Astrocyte (in vitro differentiated cells and primary cell): ENCODE measurements at regions not wholly inside any gene's neighbourhood (a gene's known extent, or its start where the extent isn't known, plus 50 kb on each side); places are given as distances from the start of the nearest gene placed in this dataset.
A peak's percentile ranks its signal among the peaks of the same experiment; 100 is the strongest.

Experiments used
- DNase-seq: peaks from one replicate; pipeline ENCODE4 v3.0.0-alpha.2; 2010; ENCODE audit warnings: low read depth
- FAIRE-seq: peaks from 2 replicates; lab custom pipeline; 2011; peaks lifted over from hg19 to GRCh38; lab: Jason Lieb, UNC
- H2AFZ ChIP-seq: 2 replicates; pipeline ENCODE4 v1.6.0; 2012; ENCODE audit warnings: low read depth, low read length, inconsistent platforms
- H3K27ac ChIP-seq: 2 replicates; pipeline ENCODE4 v1.5.1; 2011; ENCODE audit warnings: low read depth, low read length, inconsistent platforms
- H3K27me3 ChIP-seq: 2 replicates; pipeline ENCODE4 v1.6.0; 2011; ENCODE audit warnings: low read length, inconsistent platforms; ENCODE audit not compliant: insufficient read depth
- H3K36me3 ChIP-seq: 2 replicates; pipeline ENCODE4 v1.5.1; 2011; ENCODE audit warnings: low read length, inconsistent platforms; ENCODE audit not compliant: insufficient read depth
- H3K4me1 ChIP-seq: 2 replicates; pipeline ENCODE4 v1.5.1; 2011; ENCODE audit warnings: low read length, inconsistent platforms; ENCODE audit not compliant: insufficient read depth
- H3K4me2 ChIP-seq: 2 replicates; pipeline ENCODE4 v1.6.0; 2012; ENCODE audit warnings: low read length, inconsistent platforms
- H3K4me3 ChIP-seq: 2 replicates; pipeline ENCODE4 v1.5.1; 2011; ENCODE audit warnings: low read depth, mild to moderate bottlenecking, low read length, inconsistent platforms; ENCODE audit not compliant: insufficient read depth
- H3K79me2 ChIP-seq: 2 replicates; pipeline ENCODE4 v1.6.0; 2012; ENCODE audit warnings: mild to moderate bottlenecking, low read length, inconsistent platforms; ENCODE audit not compliant: insufficient read depth
- H3K9ac ChIP-seq: 2 replicates; pipeline ENCODE4 v1.6.0; 2012; ENCODE audit warnings: mild to moderate bottlenecking, low read length, inconsistent platforms
- H3K9me3 ChIP-seq: 2 replicates; pipeline ENCODE4 v1.5.1; 2012; ENCODE audit warnings: low read depth, mild to moderate bottlenecking, low read length, inconsistent platforms; ENCODE audit not compliant: insufficient read depth
- H4K20me1 ChIP-seq: 2 replicates; pipeline ENCODE4 v1.6.0; 2012; ENCODE audit warnings: low read length, inconsistent platforms; ENCODE audit not compliant: insufficient read depth
- H3K27ac Mint-ChIP-seq: one replicate; pipeline ENCODE4 v1.8.0; 2021; ENCODE audit warnings: mild to moderate bottlenecking, mixed read lengths; ENCODE audit not compliant: unreplicated experiment
- H3K27me3 Mint-ChIP-seq: one replicate; pipeline ENCODE4 v1.8.0; 2021; ENCODE audit warnings: low read depth, mixed read lengths; ENCODE audit not compliant: unreplicated experiment
- H3K36me3 Mint-ChIP-seq: one replicate; pipeline ENCODE4 v1.8.0; 2021; ENCODE audit warnings: low read depth, mixed read lengths; ENCODE audit not compliant: unreplicated experiment
- H3K4me1 Mint-ChIP-seq: one replicate; pipeline ENCODE4 v1.8.0; 2021; ENCODE audit warnings: low read depth, mixed read lengths; ENCODE audit not compliant: unreplicated experiment
- H3K4me3 Mint-ChIP-seq: one replicate; pipeline ENCODE4 v1.8.0; 2021; ENCODE audit warnings: mild to moderate bottlenecking, moderate library complexity, mixed read lengths; ENCODE audit not compliant: unreplicated experiment
- H3K9me3 Mint-ChIP-seq: one replicate; pipeline ENCODE4 v1.8.0; 2021; ENCODE audit warnings: mild to moderate bottlenecking, mixed read lengths; ENCODE audit not compliant: unreplicated experiment
- CTCF ChIP-seq: IDR thresholded peaks from 2 replicates; pipeline ENCODE4 v1.5.1; 2011; ENCODE audit warnings: low read depth, mild to moderate bottlenecking, inconsistent platforms, low read length, moderate library complexity; ENCODE audit not compliant: insufficient read depth
- EZH2 ChIP-seq: IDR thresholded peaks from 2 replicates; pipeline ENCODE4 v1.6.1; 2012; ENCODE audit warnings: mild to moderate bottlenecking, low read length, inconsistent platforms; ENCODE audit not compliant: insufficient read depth

- Histone ChIP-seq H3K79me2 (no peaks in the 10 kb centered on the region), H3K4me3 (no peak overlapping the region), H3K27ac (no peak overlapping the region), H3K9ac (no peak overlapping the region), H4K20me1 (no peaks in the 10 kb centered on the region), H3K27me3 (peaks cover 15% of the 10 kb centered on the region), H3K9me3 (no peaks in the 10 kb centered on the region), H3K36me3 (no peaks in the 10 kb centered on the region), H2AFZ (no peak overlapping the region), H3K4me2 (no peak overlapping the region), H3K4me1 (peaks cover 2% of the 10 kb centered on the region)
- H3K27ac Mint-ChIP-seq: no peak overlapping the region
- peaks cover 49% of the 10 kb centered on the region for H3K27me3 Mint-ChIP-seq
- TF ChIP-seq CTCF (no peak), EZH2 (no peak)
- H3K36me3 Mint-ChIP-seq: peaks cover 4% of the 10 kb centered on the region
- H3K4me1 Mint-ChIP-seq: peaks cover 5% of the 10 kb centered on the region
- H3K4me3 Mint-ChIP-seq: no peak overlapping the region
- DNase-seq (no peak), FAIRE-seq (no peak)
- H3K9me3 Mint-ChIP-seq: peaks cover 7% of the 10 kb centered on the region
These were observed 128.6 kb upstream of the SNX19 start for GRCh38 chr11:131044851-131045250.

- Histone ChIP-seq H3K9me3 (no peaks in the 10 kb centered on the region), H3K4me1 (no peaks in the 10 kb centered on the region), H2AFZ (no peak overlapping the region), H3K36me3 (no peaks in the 10 kb centered on the region), H3K27ac (no peak overlapping the region), H3K4me2 (no peak overlapping the region), H3K79me2 (no peaks in the 10 kb centered on the region), H4K20me1 (no peaks in the 10 kb centered on the region), H3K9ac (no peak overlapping the region), H3K4me3 (no peak overlapping the region), H3K27me3 (peaks cover 7% of the 10 kb centered on the region)
- Mint-ChIP-seq H3K4me1 (peaks cover 8% of the 10 kb centered on the region), H3K27me3 (peaks cover 50% of the 10 kb centered on the region), H3K4me3 (no peak overlapping the region), H3K27ac (no peak overlapping the region), H3K9me3 (peaks cover 5% of the 10 kb centered on the region), H3K36me3 (peaks cover 2% of the 10 kb centered on the region)
- no peak for DNase-seq
- TF ChIP-seq CTCF: no peak
- no peak for TF ChIP-seq EZH2
- no peak for FAIRE-seq
These were observed 136.1 kb upstream of the SNX19 start for GRCh38 chr11:131052367-131052766.

GRCh38 chr11:131056036-131056435 lies 139.8 kb upstream of the SNX19 start:
- FAIRE-seq (no peak), DNase-seq (no peak)
- H3K4me2 ChIP-seq: no peak overlapping the region
- no peak overlapping the region for H3K27ac ChIP-seq
- Mint-ChIP-seq H3K4me1 (peaks cover 8% of the 10 kb centered on the region), H3K36me3 (no peaks in the 10 kb centered on the region), H3K27ac (peak overlapping the region; percentile 35), H3K27me3 (peaks cover 36% of the 10 kb centered on the region), H3K4me3 (no peak overlapping the region), H3K9me3 (no peaks in the 10 kb centered on the region)
- H3K9ac ChIP-seq: no peak overlapping the region
- no peaks in the 10 kb centered on the region for H3K79me2 ChIP-seq
- no peaks in the 10 kb centered on the region for H4K20me1 ChIP-seq
- H3K4me1 ChIP-seq: no peaks in the 10 kb centered on the region
- no peak overlapping the region for H3K4me3 ChIP-seq
- TF ChIP-seq CTCF (no peak), EZH2 (no peak)
- H3K36me3 ChIP-seq: no peaks in the 10 kb centered on the region
- H2AFZ ChIP-seq: no peak overlapping the region
- H3K9me3 ChIP-seq: no peaks in the 10 kb centered on the region
- peaks cover 2% of the 10 kb centered on the region for H3K27me3 ChIP-seq
